Caki2 (cell line): ENCODE measurements at regions not wholly inside any gene's neighbourhood (a gene's known extent, or its start where the extent isn't known, plus 50 kb on each side); places are given as distances from the start of the nearest gene placed in this dataset.
A peak's percentile ranks its signal among the peaks of the same experiment; 100 is the strongest.
"Not testable (repeated sequence)": the region's sequence is repeated elsewhere in the genome, so short reads cannot be mapped to it uniquely, and the experiment has no call there.

ENCODE experiments used
- DNase-seq: peaks from one replicate; pipeline ENCODE4 v3.0.0-alpha.2; 2015; ENCODE audit warnings: low read depth
- in situ Hi-C: cut with HindIII; loops from 2 replicates; pipeline ENCODE4 v1.10.0; 2016; ENCODE audit warnings: low sequenced_read_pairs, low pct_unique_long_range_greater_than_20kb, mixed read lengths

GRCh38 chr10:81218307-81218706, 656.7 kb upstream of the NRG3 start:
- DNase-seq, result no peak
- in situ Hi-C loops, result no loop called here

- no peak for DNase-seq
- in situ Hi-C loops, result no loop called here
These were observed 655.2 kb upstream of the NRG3 start for GRCh38 chr10:81219758-81220157.

DNA sequence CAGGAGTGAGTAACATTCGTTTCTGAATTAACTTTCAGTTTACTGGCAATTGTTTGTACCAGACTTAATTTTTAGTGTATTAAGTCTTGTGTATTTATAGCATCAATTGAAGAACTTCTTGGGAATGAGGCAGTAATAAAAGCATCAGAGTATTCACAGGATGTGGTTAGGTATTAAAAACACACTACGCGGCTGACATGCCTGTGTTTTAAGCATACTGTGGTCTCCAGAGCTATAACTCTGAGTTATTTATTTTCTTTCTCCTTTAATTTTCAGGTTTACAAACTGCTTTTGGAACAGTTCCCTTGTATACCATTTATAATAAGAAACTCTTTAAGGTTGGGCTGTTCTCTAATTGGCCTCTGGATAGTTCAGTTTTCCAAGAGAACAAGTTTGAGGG, 626.1 kb upstream of the NRG3 start:
- in situ Hi-C loops, result no loop called here
- DNase-seq, result no peak

GRCh38 chr10:81251457-81252115, 623.4 kb upstream of the NRG3 start:
- no peak for DNase-seq
- in situ Hi-C loops, result no loop called here

DNA sequence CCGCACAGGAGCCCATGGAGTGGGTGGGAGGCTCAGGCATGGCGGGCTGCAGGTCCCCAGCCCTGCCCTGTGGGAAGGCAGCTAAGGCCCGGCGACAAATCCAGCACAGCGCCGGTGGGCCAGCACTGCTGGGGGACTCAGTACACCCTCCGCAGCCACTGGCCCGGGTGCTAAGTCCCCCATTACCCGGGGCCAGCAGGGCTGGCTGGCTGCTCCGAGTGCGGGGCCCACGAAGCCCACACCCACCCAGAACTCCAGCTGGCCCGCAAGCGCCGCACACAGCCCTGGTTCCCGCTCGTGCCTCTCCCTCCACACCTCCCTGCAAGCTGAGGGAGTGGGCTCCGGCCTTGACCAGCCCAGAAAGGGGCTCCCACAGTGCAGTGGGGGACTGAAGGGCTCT, 610.0 kb upstream of the NRG3 start:
- in situ Hi-C loops, DNase-seq: not testable (repeated sequence)

GRCh38 chr10:81270051-81270450, 604.9 kb upstream of the NRG3 start:
- in situ Hi-C loops, result no loop called here
- DNase-seq, result no peak

DNA sequence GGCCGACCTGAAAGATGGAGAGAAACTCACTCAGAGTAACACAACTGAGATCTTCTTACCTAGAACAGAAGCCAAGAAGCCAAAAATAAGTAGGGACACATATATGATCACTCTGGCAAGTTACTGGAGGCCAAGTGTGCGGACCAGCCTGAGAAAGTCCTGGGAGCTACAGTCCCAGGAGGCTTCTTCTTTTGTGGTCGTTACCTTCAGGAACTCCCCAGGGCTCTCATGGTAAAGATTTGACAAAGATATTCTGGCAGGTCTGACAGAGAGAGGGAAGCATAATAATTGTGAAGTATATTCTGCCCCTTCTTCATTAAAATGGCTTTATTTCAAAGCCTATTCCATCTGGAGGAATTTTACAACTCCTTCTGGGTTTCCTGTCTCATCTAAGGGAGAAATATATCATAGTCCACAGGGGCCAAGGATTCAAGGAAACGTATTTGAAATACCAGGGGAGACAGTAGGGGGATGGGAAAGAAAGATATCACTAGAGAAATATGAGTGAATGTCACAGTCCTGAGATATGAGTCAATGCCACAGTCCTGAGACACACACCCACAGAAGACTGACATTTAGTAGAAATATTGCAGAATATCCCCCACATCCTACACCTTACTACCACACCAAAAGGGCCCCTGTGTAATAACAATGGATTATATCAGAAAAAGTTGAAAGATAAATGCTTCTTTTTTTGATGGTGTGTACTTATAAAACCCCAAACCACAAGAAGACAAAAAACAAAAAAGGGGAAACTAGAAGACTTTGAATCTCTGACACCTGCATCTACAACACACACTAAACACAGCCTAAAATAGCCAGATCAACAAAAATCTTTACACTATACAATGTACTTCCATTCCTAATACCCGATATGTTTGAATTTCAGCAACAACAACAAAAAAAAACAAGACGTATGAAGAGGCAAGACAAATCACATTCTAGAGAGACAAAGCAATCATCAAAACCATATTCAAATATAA, 594.2 kb upstream of the NRG3 start:
- DNase-seq, result no peak
- in situ Hi-C loops, result no loop called here

DNA sequence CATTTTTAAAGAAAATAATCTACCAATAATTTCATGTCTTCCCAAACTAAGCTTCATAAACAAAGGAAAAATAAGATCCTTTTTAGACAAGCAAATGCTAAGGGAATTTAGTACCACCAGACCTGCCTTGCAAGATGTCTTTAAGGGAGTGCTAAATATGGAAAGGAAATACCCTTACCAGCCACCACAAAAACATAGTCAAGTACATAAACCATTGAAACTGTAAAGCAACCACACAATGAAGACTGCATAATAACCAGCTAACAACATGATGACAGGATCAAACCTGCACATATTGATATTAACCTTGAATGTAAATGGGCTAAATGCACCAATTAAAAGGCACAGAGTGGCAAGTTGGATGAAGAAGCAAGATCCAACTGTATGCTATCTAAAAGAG, 586.5 kb upstream of the NRG3 start:
- DNase-seq, result no peak
- in situ Hi-C loops, result no loop called here

DNA sequence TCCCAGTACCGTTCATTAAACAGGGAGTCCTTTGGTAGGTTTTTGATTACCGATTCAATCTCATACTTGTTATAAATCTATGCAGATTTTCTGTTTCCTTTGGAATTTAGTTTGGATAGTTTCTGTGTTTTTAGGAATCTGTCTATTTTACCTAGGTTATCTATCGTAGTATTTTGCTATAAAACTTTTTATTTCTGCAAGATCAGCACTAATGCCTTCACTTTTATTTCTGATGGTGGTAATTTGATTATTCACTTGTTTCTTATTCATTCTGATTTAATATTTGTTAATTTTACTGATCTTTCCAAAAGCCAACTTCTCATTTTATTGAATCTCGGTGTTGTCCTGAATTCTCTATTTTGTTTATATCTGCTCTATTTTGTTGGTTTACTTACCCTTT, 577.7 kb upstream of the NRG3 start:
- in situ Hi-C loops, result no loop called here
- DNase-seq, result no peak

DNA sequence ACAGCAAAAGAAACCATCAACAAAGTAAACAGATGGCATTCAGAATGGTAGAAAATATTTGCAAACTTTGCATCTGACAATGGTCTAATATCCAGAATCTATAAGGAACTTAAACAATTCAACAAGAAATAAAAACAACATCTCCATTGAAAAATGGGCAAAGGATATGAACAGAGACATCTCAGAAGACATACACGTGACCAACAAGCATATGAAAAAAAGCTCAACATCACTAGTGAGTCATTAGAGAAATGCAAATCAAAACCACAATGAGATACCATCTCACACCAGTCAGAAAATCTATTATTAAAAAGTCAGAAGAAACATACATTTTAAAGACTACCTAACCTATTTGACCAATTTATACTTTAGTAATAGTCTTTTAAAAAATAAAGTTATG, 571.3 kb upstream of the NRG3 start:
- in situ Hi-C loops, result no loop called here
- DNase-seq, result no peak

GRCh38 chr10:81306971-81307782, 567.8 kb upstream of the NRG3 start:
- in situ Hi-C loops, result no loop called here
- DNase-seq, result no peak

DNA sequence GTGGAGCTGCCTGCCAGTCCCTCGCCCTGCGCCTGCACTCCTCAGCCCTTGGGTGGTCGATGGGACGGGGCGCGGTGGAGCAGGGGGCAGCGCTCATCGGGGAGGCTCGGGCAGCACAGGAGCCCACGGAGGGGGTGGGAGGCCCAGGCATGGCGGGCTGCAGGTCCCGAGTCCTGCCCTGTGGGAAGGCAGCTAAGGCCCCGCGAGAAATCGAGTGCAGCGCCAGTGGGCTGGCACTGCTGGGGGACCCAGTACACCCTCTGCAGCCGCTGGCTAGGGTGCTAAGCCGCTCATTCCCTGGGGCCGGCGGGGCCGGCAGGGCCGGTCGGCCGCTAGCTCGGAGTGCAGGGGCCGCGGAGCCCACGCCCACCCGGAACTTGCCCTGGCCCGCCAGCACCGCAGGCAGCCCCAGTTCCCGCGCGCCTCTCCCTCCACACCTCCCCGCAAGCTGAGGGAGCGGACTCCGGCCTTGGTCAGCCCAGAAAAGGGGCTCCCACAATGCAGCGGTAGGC, 565.9 kb upstream of the NRG3 start:
- in situ Hi-C loops, result no loop called here
- no peak for DNase-seq

- in situ Hi-C loops, result no loop called here
- DNase-seq, result no peak
These were observed 560.5 kb upstream of the NRG3 start for GRCh38 chr10:81314471-81314870.

DNA sequence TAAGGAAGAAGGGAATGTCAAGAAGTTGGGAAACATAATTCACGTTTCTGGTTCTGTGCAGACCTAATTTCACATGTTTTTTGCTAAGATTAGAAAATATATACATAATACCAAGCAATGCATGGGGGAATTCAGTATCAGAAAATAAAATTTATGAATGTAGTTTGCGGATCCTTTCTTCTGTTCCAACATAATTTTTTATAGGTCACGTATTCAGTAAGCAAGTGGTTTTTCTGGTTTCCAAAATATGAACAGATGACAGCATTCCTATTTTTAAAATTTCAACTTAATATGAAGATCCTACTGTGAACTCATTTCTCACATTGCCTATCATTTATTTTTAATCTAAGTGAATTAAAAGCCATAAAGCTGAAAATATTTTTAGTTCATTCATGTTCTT, 560.0 kb upstream of the NRG3 start:
- in situ Hi-C loops, result no loop called here

DNA sequence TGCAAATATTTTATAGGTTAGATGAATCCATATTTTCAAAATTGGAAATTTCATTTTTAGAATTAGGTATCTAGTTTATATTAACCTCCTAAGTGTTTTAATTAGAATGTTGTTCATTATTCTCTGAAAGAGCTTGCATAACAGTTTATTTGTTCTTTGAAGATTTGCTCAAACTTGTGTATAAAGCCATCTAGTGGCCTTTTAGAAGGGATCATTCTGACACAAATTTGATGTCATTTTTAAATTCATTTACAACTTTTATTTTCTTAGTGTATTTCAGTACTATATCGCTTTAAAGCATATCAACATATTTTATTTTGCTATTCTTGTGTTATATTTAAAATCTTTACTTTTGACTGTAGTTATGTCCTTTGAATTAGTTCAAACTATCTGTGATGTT, 527.0 kb upstream of the NRG3 start:
- DNase-seq, result no peak
- in situ Hi-C loops, result no loop called here

More for the DNA sequence above, 560.0 kb upstream of the NRG3 start:
- no peak for DNase-seq

DNA sequence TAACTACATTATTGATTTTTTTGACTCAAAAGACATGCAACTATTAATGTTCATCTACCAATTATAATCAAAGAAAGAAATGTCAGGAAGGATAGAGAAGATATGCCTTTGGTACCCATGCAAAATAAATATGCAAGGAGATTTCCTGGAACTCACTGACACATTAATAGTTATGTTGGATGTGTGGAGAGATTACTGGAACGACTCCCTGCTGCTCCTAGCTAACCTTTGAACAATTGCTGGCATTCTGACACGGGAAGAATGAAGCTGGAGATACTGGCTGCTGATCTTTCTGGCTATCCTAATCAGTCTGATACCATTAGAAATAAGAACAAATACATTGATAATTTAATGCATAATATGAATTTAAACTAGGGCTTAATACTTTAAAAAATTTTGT, 507.9 kb upstream of the NRG3 start:
- in situ Hi-C loops, result no loop called here
- no peak for DNase-seq

GRCh38 chr10:81386817-81387216, 488.2 kb upstream of the NRG3 start:
- in situ Hi-C loops, result no loop called here
- no peak for DNase-seq

DNA sequence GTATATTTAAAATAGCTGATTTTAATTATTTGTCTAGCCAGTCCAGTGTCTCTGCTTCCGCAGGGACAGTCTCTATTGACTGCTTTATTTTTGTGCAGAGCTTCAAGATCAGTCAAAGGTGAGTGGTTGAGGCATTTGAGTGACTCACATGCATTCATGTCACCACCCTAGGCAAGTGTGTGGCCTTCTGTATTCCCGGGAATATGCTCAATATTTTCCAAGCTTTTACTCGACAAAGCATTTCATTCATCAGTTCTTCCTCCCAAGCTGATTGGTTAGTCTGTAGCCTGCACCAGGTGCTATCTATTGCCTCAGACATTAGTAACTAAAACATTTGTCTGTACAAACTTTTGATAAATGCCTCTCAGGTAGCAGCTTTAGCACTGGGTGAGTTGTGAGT, 471.5 kb upstream of the NRG3 start:
- peak; percentile 38 for DNase-seq
- in situ Hi-C loops, result no loop called here

- in situ Hi-C loops, result no loop called here
- no peak for DNase-seq
These were observed 469.6 kb upstream of the NRG3 start for GRCh38 chr10:81405399-81405798.
